ENCODE measurements at regions not wholly inside any gene's neighbourhood (a gene's known extent, or its start where the extent isn't known, plus 50 kb on each side); places are given as distances from the start of the nearest gene placed in this dataset.

GRCh38 chr10:43803791-43804190 lies 155.1 kb upstream of the ZNF32 start:
- peaks cover 18% of the 10 kb centered on the region for H3K27me3 ChIP-seq (ENCODE audit: control insufficient read depth, insufficient read depth, low read length)
- no peak for DNase-seq (ENCODE audit: low read depth)
- no peaks in the 10 kb centered on the region for H3K36me3 ChIP-seq (ENCODE audit: control insufficient read depth, insufficient read depth, low read length)
- no peak overlapping the region for H3K4me3 ChIP-seq (ENCODE audit: low read depth, low read length)
- TF ChIP-seq CTCF (IDR thresholded peaks at IDR 0.05; ENCODE audit: insufficient read depth, low read length, poor library complexity, severe bottlenecking), result no peak

GRCh38 chr10:43802988-43803696 lies 154.5 kb upstream of the ZNF32 start:
- Histone ChIP-seq H3K27me3 (ENCODE audit: control insufficient read depth, insufficient read depth, low read length) (peaks cover 18% of the 10 kb centered on the region), H3K36me3 (ENCODE audit: control insufficient read depth, insufficient read depth, low read length) (no peaks in the 10 kb centered on the region), H3K4me3 (ENCODE audit: low read depth, low read length) (no peak overlapping the region)
- no peak for TF ChIP-seq CTCF (IDR thresholded peaks at IDR 0.05; ENCODE audit: insufficient read depth, low read length, poor library complexity, severe bottlenecking)
- no peak for DNase-seq (ENCODE audit: low read depth)

- TF ChIP-seq CTCF (IDR thresholded peaks at IDR 0.05; ENCODE audit: insufficient read depth, low read length, poor library complexity, severe bottlenecking), result no peak
- DNase-seq (ENCODE audit: low read depth), result no peak
Observed at GRCh38 chr10:43801626-43802025, 152.9 kb upstream of the ZNF32 start.

GRCh38 chr10:43801140-43801539 lies 152.5 kb upstream of the ZNF32 start:
- Histone ChIP-seq H3K4me3 (ENCODE audit: low read depth, low read length) (no peak overlapping the region), H3K27me3 (ENCODE audit: control insufficient read depth, insufficient read depth, low read length) (peaks cover 13% of the 10 kb centered on the region), H3K36me3 (ENCODE audit: control insufficient read depth, insufficient read depth, low read length) (no peaks in the 10 kb centered on the region)
- TF ChIP-seq CTCF (IDR thresholded peaks at IDR 0.05; ENCODE audit: insufficient read depth, low read length, poor library complexity, severe bottlenecking), result no peak
- DNase-seq (ENCODE audit: low read depth), result no peak

More at GRCh38 chr10:43801626-43802025, 152.9 kb upstream of the ZNF32 start:
- Histone ChIP-seq H3K36me3 (ENCODE audit: control insufficient read depth, insufficient read depth, low read length) (no peaks in the 10 kb centered on the region), H3K27me3 (ENCODE audit: control insufficient read depth, insufficient read depth, low read length) (peaks cover 13% of the 10 kb centered on the region), H3K4me3 (ENCODE audit: low read depth, low read length) (no peak overlapping the region)

- DNase-seq (ENCODE audit: low read depth), result no peak
- no peak for TF ChIP-seq CTCF (IDR thresholded peaks at IDR 0.05; ENCODE audit: insufficient read depth, low read length, poor library complexity, severe bottlenecking)
- Histone ChIP-seq H3K36me3 (ENCODE audit: control insufficient read depth, insufficient read depth, low read length) (no peaks in the 10 kb centered on the region), H3K27me3 (ENCODE audit: control insufficient read depth, insufficient read depth, low read length) (peaks cover 3% of the 10 kb centered on the region), H3K4me3 (ENCODE audit: low read depth, low read length) (no peak overlapping the region)
Observed at GRCh38 chr10:43796781-43797180, 148.1 kb upstream of the ZNF32 start.

GRCh38 chr10:43795639-43796038 lies 147.0 kb upstream of the ZNF32 start:
- Histone ChIP-seq H3K4me3 (ENCODE audit: low read depth, low read length) (no peak overlapping the region), H3K36me3 (ENCODE audit: control insufficient read depth, insufficient read depth, low read length) (no peaks in the 10 kb centered on the region), H3K27me3 (ENCODE audit: control insufficient read depth, insufficient read depth, low read length) (peaks cover 3% of the 10 kb centered on the region)
- TF ChIP-seq CTCF (IDR thresholded peaks at IDR 0.05; ENCODE audit: insufficient read depth, low read length, poor library complexity, severe bottlenecking), result no peak
- DNase-seq (ENCODE audit: low read depth), result no peak

Measured in kidney epithelial cell (primary cell).